Upper lobe of left lung (tissue), 6 donors: ENCODE measurements at regions not wholly inside any gene's neighbourhood (a gene's known extent, or its start where the extent isn't known, plus 50 kb on each side); places are given as distances from the start of the nearest gene placed in this dataset.

Experiments
- ATAC-seq, 2 donors: fragments of 200-7000 bp; cut with Tn5 transposase; one replicate each; pipeline ENCODE4 v1.9.1; 2022; ENCODE audit warnings: mild to moderate bottlenecking in 2 of 2, moderate library complexity in 2 of 2; ENCODE audit not compliant: low FRiP score in 2 of 2
- DNase-seq, 2 donors: peaks; one replicate each; pipeline ENCODE4 v3.0.0-alpha.2; 2019 to 2020
- H3K27ac ChIP-seq, 4 donors: fragments of 200-600 bp; sonication (generic); one replicate each; pipeline ENCODE4 v1.5.1; 2016 to 2019
- H3K27me3 ChIP-seq, 4 donors: fragments of 200-600 bp; sonication (generic); one replicate each; pipeline ENCODE4 v1.5.1; 2017 to 2019
- H3K36me3 ChIP-seq, 4 donors: fragments of 200-600 bp; sonication (generic); one replicate each; pipeline ENCODE4 v1.5.1; 2016 to 2019
- H3K4me1 ChIP-seq, 4 donors: fragments of 200-600 bp; sonication (generic); one replicate each; pipeline ENCODE4 v1.5.1; 2018 to 2019
- H3K4me3 ChIP-seq, 4 donors: fragments of 200-600 bp; sonication (generic); one replicate each; pipeline ENCODE4 v1.5.1; 2017 to 2019; ENCODE audit warnings: mild to moderate bottlenecking in 2 of 4, moderate library complexity in 1 of 4
- H3K9me3 ChIP-seq, 4 donors: fragments of 200-600 bp; sonication (generic); one replicate each; pipeline ENCODE4 v1.5.1; 2018 to 2019
- CTCF ChIP-seq, 6 experiments: fragments of 450-650 bp in 4 of 6; fragments of 200-600 bp in 2 of 6; sonication (generic) in 2 of 6; IDR thresholded peaks; one replicate each; pipeline ENCODE4 v1.5.1; 2016 to 2019; ENCODE audit warnings: antibody characterized with exemption in 6 of 6
- EP300 ChIP-seq, 4 donors: sonication (generic); formaldehyde crosslinking; IDR thresholded peaks; one replicate each; pipeline ENCODE4 v1.5.1; 2017; ENCODE audit warnings: antibody characterized with exemption in 4 of 4, control low read depth in 2 of 4
- POLR2A ChIP-seq, 4 donors: fragments of 450-650 bp; IDR thresholded peaks; one replicate each; pipeline ENCODE4 v1.5.1; 2016 to 2017; ENCODE audit warnings: antibody characterized with exemption in 4 of 4, mild to moderate bottlenecking in 2 of 4
- POLR2AphosphoS5 ChIP-seq, 2 donors: sonication (generic); formaldehyde crosslinking; IDR thresholded peaks; one replicate each; pipeline ENCODE4 v1.5.1; 2017; ENCODE audit warnings: antibody characterized with exemption in 2 of 2
- WGBS, 2 donors: methylation state at CpG; one replicate each; pipeline ENCODE4 v1.1.5; 2017 to 2018; 5-methylcytosine and 5-hydroxymethylcytosine counted together
- donor health status: DM: no; HTN: no; CAD: no; lungs with moderate emphysema.
- donor health status: DM: no; HTN: yes; CAD: no; lungs with severe emphysema.

GRCh38 chr12:124190312-124191023 is 104.4 kb upstream of the RFLNA start:
- DNase-seq = no peak
- no peak for ATAC-seq
- no peak overlapping the region for H3K4me3 ChIP-seq
- 91 to 97% methylated on average over 13 to 14 of the region's 14 CpGs for WGBS, 2 donors
- peaks cover 11 to 16% (median 13%) of the 10 kb centered on the region in 4 donors for H3K4me1 ChIP-seq
- H3K9me3 ChIP-seq = no peaks in the 10 kb centered on the region
- no peak for TF ChIP-seq POLR2AphosphoS5 (IDR thresholded peaks at IDR 0.05)
- no peak for TF ChIP-seq CTCF (IDR thresholded peaks at IDR 0.05)
- no peak for TF ChIP-seq POLR2A (IDR thresholded peaks at IDR 0.05)
- TF ChIP-seq EP300 (IDR thresholded peaks at IDR 0.05) = no peak
- H3K36me3 ChIP-seq = no peaks in the 10 kb centered on the region
- no peaks in the 10 kb centered on the region for H3K27me3 ChIP-seq
- no peak overlapping the region for H3K27ac ChIP-seq

- Histone ChIP-seq H3K9me3 (no peaks in the 10 kb centered on the region), H3K4me1 (peaks cover 11 to 16% (median 13%) of the 10 kb centered on the region in 4 donors), H3K36me3 (no peaks in the 10 kb centered on the region), H3K4me3 (no peak overlapping the region), H3K27ac (no peak overlapping the region), H3K27me3 (no peaks in the 10 kb centered on the region)
- ATAC-seq (no peak), DNase-seq (no peak)
- TF ChIP-seq CTCF (IDR thresholded peaks at IDR 0.05) (no peak), POLR2AphosphoS5 (IDR thresholded peaks at IDR 0.05) (no peak), EP300 (IDR thresholded peaks at IDR 0.05) (no peak), POLR2A (IDR thresholded peaks at IDR 0.05) (no peak)
- WGBS, 2 donors = 79 to 80% methylated on average over 1 to 3 of the region's 3 CpGs
These were observed 103.9 kb upstream of the RFLNA start for GRCh38 chr12:124191024-124191359.

- peaks cover 11 to 16% (median 13%) of the 10 kb centered on the region in 4 donors for H3K4me1 ChIP-seq
- ATAC-seq (no peak), DNase-seq (no peak)
- no peaks in the 10 kb centered on the region for H3K36me3 ChIP-seq
- 76 to 83% methylated on average over 12 of the region's 12 CpGs for WGBS, 2 donors
- no peak for TF ChIP-seq EP300 (IDR thresholded peaks at IDR 0.05)
- no peak for TF ChIP-seq POLR2A (IDR thresholded peaks at IDR 0.05)
- TF ChIP-seq CTCF (IDR thresholded peaks at IDR 0.05) = no peak
- no peak for TF ChIP-seq POLR2AphosphoS5 (IDR thresholded peaks at IDR 0.05)
- no peaks in the 10 kb centered on the region for H3K9me3 ChIP-seq
- no peak overlapping the region for H3K4me3 ChIP-seq
- H3K27ac ChIP-seq = no peak overlapping the region
- no peaks in the 10 kb centered on the region for H3K27me3 ChIP-seq
These were observed 102.9 kb upstream of the RFLNA start for GRCh38 chr12:124191966-124192365.

GRCh38 chr12:124194264-124194892 is 100.5 kb upstream of the RFLNA start:
- no peak for TF ChIP-seq CTCF (IDR thresholded peaks at IDR 0.05)
- no peak for TF ChIP-seq POLR2AphosphoS5 (IDR thresholded peaks at IDR 0.05)
- TF ChIP-seq POLR2A (IDR thresholded peaks at IDR 0.05) = no peak
- no peak for TF ChIP-seq EP300 (IDR thresholded peaks at IDR 0.05)
- DNase-seq (no peak), ATAC-seq (no peak)

More at GRCh38 chr12:124194264-124194892, 100.5 kb upstream of the RFLNA start:
- Histone ChIP-seq H3K4me1 (no peaks in the 10 kb centered on the region), H3K27ac (no peak overlapping the region), H3K9me3 (peaks cover 0 to 6% (median 0%) of the 10 kb centered on the region in 4 donors), H3K4me3 (no peak overlapping the region), H3K36me3 (no peaks in the 10 kb centered on the region), H3K27me3 (no peaks in the 10 kb centered on the region)
- 83 to 84% methylated on average over 15 of the region's 15 CpGs for WGBS, 2 donors
